ENCODE measurements at regions not wholly inside any gene's neighbourhood (a gene's known extent, or its start where the extent isn't known, plus 50 kb on each side); places are given as distances from the start of the nearest gene placed in this dataset.

GRCh38 chr16:65394281-65394680, 272.4 kb upstream of the CDH11 start:
- TF ChIP-seq, protein P1, sequence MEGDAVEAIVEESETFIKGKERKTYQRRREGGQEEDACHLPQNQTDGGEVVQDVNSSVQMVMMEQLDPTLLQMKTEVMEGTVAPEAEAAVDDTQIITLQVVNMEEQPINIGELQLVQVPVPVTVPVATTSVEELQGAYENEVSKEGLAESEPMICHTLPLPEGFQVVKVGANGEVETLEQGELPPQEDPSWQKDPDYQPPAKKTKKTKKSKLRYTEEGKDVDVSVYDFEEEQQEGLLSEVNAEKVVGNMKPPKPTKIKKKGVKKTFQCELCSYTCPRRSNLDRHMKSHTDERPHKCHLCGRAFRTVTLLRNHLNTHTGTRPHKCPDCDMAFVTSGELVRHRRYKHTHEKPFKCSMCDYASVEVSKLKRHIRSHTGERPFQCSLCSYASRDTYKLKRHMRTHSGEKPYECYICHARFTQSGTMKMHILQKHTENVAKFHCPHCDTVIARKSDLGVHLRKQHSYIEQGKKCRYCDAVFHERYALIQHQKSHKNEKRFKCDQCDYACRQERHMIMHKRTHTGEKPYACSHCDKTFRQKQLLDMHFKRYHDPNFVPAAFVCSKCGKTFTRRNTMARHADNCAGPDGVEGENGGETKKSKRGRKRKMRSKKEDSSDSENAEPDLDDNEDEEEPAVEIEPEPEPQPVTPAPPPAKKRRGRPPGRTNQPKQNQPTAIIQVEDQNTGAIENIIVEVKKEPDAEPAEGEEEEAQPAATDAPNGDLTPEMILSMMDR (IDR thresholded peaks at IDR 0.05), result no peak
- TF ChIP-seq POLR2A (IDR thresholded peaks at IDR 0.05), result no peak
